ENCODE measurements at regions not wholly inside any gene's neighbourhood (a gene's known extent, or its start where the extent isn't known, plus 50 kb on each side); places are given as distances from the start of the nearest gene placed in this dataset.

DNA sequence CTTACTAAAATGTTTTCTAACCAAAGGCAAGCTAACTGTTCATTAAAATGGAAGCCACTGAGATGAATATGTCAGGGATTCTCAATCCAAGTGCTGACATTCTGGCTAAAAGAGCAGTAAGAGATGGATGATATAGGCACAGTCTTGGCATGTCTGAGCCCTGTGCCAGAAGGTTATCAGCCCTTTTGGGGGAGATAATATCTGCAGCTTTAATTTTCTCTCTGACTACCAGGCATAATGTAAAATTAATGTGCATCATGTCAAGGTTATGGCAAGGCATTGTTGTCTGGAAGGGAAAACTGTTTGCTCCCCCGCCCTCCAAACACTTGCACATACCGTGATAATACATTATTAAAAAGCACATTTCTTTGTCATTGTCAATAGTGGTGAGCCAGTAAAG lies 609.8 kb downstream of the ZNF608 start:
- Histone ChIP-seq H3K9ac (ENCODE audit: low read depth in 1 of 2, low read length in 2 of 2) (no peak overlapping the region), H3K36me3 (ENCODE audit: control insufficient read depth in 2 of 2, insufficient read depth in 2 of 2, low read length in 2 of 2) (no peaks in the 10 kb centered on the region), H3K27ac (ENCODE audit: low read depth in 2 of 2, low read length in 2 of 2) (no peak overlapping the region), H3K27me3 (ENCODE audit: control insufficient read depth in 2 of 2, insufficient read depth in 2 of 2, low read length in 2 of 2) (no peaks in the 10 kb centered on the region), H3K9me3 (ENCODE audit: control insufficient read depth in 2 of 2, low read length in 2 of 2) (no peaks in the 10 kb centered on the region), H3K4me1 (ENCODE audit: control insufficient read depth in 2 of 2, insufficient read depth in 2 of 2, low read length in 2 of 2) (no peaks in the 10 kb centered on the region), H3K4me3 (ENCODE audit: low read length in 2 of 2) (no peak overlapping the region)

DNA sequence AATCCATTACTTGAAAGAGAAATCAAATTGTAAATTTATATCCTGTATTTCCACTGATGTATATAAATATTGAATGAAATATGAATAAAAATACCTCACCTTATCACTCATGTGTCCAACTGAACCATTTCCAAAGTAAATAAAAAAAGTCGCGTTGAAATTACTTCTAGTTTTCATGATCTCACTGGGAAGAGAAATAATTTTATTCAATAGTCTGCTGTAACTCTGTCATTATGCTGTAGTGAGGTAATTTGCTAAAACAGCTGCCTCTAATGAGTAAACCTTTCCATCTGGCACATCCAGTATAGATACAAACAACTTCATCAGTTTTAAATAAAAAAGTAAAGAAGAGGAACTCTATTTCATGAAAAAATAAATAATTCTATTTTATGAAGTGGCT lies 611.5 kb downstream of the ZNF608 start:
- H3K4me3 ChIP-seq (ENCODE audit: low read length in 2 of 2) = no peak overlapping the region

DNA sequence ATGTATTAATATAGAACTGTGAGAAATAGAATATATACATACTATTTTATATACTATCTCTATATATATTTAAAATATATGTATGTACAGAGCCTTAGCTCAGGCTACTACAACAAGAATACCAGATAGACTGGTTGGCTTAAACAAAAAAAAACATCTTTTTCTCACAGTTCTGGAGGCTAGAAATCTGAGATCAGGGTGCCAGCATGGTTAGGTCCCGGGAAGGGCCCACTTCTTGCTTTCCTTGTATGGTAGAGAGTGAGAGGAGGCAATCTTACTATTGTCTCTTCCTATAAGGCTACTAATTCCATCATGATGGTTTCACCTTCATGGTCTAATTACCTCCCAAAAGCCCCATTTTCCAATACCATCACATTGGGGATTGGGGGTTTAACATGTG lies 613.0 kb downstream of the ZNF608 start:
- no peak overlapping the region for H3K27ac ChIP-seq (ENCODE audit: low read depth in 2 of 2, low read length in 2 of 2)
- no peak overlapping the region for H3K9ac ChIP-seq (ENCODE audit: low read depth in 1 of 2, low read length in 2 of 2)
- no peaks in the 10 kb centered on the region for H3K27me3 ChIP-seq (ENCODE audit: control insufficient read depth in 2 of 2, insufficient read depth in 2 of 2, low read length in 2 of 2)

More for the DNA sequence above, 611.5 kb downstream of the ZNF608 start:
- Histone ChIP-seq H3K9ac (ENCODE audit: low read depth in 1 of 2, low read length in 2 of 2) (no peak overlapping the region), H3K27me3 (ENCODE audit: control insufficient read depth in 2 of 2, insufficient read depth in 2 of 2, low read length in 2 of 2) (no peaks in the 10 kb centered on the region), H3K4me1 (ENCODE audit: control insufficient read depth in 2 of 2, insufficient read depth in 2 of 2, low read length in 2 of 2) (no peaks in the 10 kb centered on the region), H3K9me3 (ENCODE audit: control insufficient read depth in 2 of 2, low read length in 2 of 2) (no peaks in the 10 kb centered on the region), H3K27ac (ENCODE audit: low read depth in 2 of 2, low read length in 2 of 2) (no peak overlapping the region), H3K36me3 (ENCODE audit: control insufficient read depth in 2 of 2, insufficient read depth in 2 of 2, low read length in 2 of 2) (no peaks in the 10 kb centered on the region)

DNA sequence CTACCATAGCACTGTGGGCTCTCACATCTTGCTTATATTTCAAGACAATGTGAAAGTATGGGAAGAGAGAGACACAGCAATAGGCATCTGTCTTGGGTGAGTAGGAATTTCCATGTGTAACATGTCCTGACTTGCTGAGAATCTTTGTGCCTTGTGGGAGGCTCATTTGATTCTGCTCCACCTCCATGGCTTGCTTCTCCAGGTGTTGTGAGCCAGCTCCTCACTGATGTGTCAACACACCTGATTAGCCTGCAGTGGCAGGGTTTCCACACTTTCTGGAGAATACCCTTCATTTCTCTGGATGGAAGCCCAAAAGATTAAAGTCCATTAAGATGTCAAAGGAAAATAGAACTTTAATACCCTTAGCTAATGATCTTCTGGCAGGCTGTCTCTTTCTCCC lies 613.6 kb downstream of the ZNF608 start:
- no peak overlapping the region for H3K9ac ChIP-seq (ENCODE audit: low read depth in 1 of 2, low read length in 2 of 2)
- H3K27ac ChIP-seq (ENCODE audit: low read depth in 2 of 2, low read length in 2 of 2) = no peak overlapping the region
- H3K36me3 ChIP-seq (ENCODE audit: control insufficient read depth in 2 of 2, insufficient read depth in 2 of 2, low read length in 2 of 2) = no peaks in the 10 kb centered on the region
- H3K4me3 ChIP-seq (ENCODE audit: low read length in 2 of 2) = no peak overlapping the region
- H3K27me3 ChIP-seq (ENCODE audit: control insufficient read depth in 2 of 2, insufficient read depth in 2 of 2, low read length in 2 of 2) = no peaks in the 10 kb centered on the region
- no peaks in the 10 kb centered on the region for H3K9me3 ChIP-seq (ENCODE audit: control insufficient read depth in 2 of 2, low read length in 2 of 2)
- no peaks in the 10 kb centered on the region for H3K4me1 ChIP-seq (ENCODE audit: control insufficient read depth in 2 of 2, insufficient read depth in 2 of 2, low read length in 2 of 2)

More for the DNA sequence above, 613.0 kb downstream of the ZNF608 start:
- Histone ChIP-seq H3K9me3 (ENCODE audit: control insufficient read depth in 2 of 2, low read length in 2 of 2) (no peaks in the 10 kb centered on the region), H3K4me1 (ENCODE audit: control insufficient read depth in 2 of 2, insufficient read depth in 2 of 2, low read length in 2 of 2) (no peaks in the 10 kb centered on the region), H3K4me3 (ENCODE audit: low read length in 2 of 2) (no peak overlapping the region), H3K36me3 (ENCODE audit: control insufficient read depth in 2 of 2, insufficient read depth in 2 of 2, low read length in 2 of 2) (no peaks in the 10 kb centered on the region)

DNA sequence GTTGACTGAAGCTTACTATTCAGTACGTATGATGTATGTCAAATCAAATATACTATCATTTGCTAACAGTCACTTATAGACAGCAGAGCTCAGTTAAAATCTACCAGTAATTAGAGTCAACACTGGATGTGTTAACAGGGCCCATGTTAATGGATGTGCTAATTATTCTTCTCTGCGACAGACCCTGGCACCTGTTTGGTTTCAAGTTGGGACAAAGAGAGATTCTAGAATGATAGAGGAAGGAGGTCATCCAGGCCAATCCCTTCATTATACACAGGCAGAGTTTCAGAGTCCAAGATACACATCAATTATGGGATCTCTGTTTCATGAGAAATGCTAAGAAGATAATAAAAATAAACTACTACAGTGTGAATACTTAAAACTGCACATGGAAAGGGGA lies 615.0 kb downstream of the ZNF608 start:
- no peak overlapping the region for H3K27ac ChIP-seq (ENCODE audit: low read depth in 2 of 2, low read length in 2 of 2)
- no peaks in the 10 kb centered on the region for H3K36me3 ChIP-seq (ENCODE audit: control insufficient read depth in 2 of 2, insufficient read depth in 2 of 2, low read length in 2 of 2)
- H3K4me1 ChIP-seq (ENCODE audit: control insufficient read depth in 2 of 2, insufficient read depth in 2 of 2, low read length in 2 of 2) = no peaks in the 10 kb centered on the region
- H3K9me3 ChIP-seq (ENCODE audit: control insufficient read depth in 2 of 2, low read length in 2 of 2) = no peaks in the 10 kb centered on the region
- no peak overlapping the region for H3K4me3 ChIP-seq (ENCODE audit: low read length in 2 of 2)
- no peak overlapping the region for H3K9ac ChIP-seq (ENCODE audit: low read depth in 1 of 2, low read length in 2 of 2)
- H3K27me3 ChIP-seq (ENCODE audit: control insufficient read depth in 2 of 2, insufficient read depth in 2 of 2, low read length in 2 of 2) = no peaks in the 10 kb centered on the region

DNA sequence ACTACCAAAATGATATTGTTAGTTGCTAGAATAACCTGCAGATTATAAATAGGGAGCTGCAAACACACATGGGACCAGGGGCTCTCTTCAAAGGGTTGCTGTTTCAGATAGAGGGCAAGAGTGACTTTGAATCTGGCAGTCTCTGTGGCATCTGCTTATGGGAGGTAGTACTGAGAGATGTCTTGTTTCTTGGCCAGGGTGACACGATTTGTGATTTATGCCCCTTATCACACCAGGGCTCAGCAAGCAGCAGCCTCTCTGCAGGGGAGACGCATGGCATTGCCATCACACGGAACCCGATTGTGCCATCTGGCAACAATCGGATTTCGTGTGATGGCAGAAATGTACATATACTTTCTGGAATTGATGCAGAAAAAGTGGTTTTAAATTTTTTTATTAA lies 615.6 kb downstream of the ZNF608 start:
- Histone ChIP-seq H3K36me3 (ENCODE audit: control insufficient read depth in 2 of 2, insufficient read depth in 2 of 2, low read length in 2 of 2) (no peaks in the 10 kb centered on the region), H3K4me1 (ENCODE audit: control insufficient read depth in 2 of 2, insufficient read depth in 2 of 2, low read length in 2 of 2) (no peaks in the 10 kb centered on the region), H3K4me3 (ENCODE audit: low read length in 2 of 2) (no peak overlapping the region), H3K9me3 (ENCODE audit: control insufficient read depth in 2 of 2, low read length in 2 of 2) (no peaks in the 10 kb centered on the region), H3K9ac (ENCODE audit: low read depth in 1 of 2, low read length in 2 of 2) (no peak overlapping the region), H3K27ac (ENCODE audit: low read depth in 2 of 2, low read length in 2 of 2) (no peak overlapping the region), H3K27me3 (ENCODE audit: control insufficient read depth in 2 of 2, insufficient read depth in 2 of 2, low read length in 2 of 2) (no peaks in the 10 kb centered on the region)

DNA sequence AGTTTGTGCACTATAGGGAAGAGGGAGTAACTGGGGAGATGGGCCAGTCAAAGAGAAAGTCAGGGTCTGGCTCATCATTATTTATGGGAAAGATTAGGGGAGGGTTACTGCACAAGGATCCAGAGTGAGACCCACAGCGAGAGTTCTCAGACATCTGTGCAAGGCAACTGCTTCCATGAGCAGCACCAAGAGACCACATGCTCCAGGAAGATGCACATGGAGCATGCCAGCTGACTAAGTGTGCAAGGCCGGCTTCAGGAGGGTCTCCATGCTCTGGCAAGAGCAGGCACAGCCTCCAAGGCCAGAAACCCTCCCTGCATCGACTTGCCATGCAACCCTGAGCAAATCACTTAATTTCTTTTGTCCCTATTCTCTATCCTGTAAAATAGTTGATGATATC lies 616.9 kb downstream of the CSNK1G3 start:
- Histone ChIP-seq H3K9me3 (ENCODE audit: control insufficient read depth in 2 of 2, low read length in 2 of 2) (no peaks in the 10 kb centered on the region), H3K27ac (ENCODE audit: low read depth in 2 of 2, low read length in 2 of 2) (no peak overlapping the region), H3K27me3 (ENCODE audit: control insufficient read depth in 2 of 2, insufficient read depth in 2 of 2, low read length in 2 of 2) (no peaks in the 10 kb centered on the region), H3K4me3 (ENCODE audit: low read length in 2 of 2) (no peak overlapping the region), H3K36me3 (ENCODE audit: control insufficient read depth in 2 of 2, insufficient read depth in 2 of 2, low read length in 2 of 2) (no peaks in the 10 kb centered on the region), H3K9ac (ENCODE audit: low read depth in 1 of 2, low read length in 2 of 2) (no peak overlapping the region), H3K4me1 (ENCODE audit: control insufficient read depth in 2 of 2, insufficient read depth in 2 of 2, low read length in 2 of 2) (no peaks in the 10 kb centered on the region)

DNA sequence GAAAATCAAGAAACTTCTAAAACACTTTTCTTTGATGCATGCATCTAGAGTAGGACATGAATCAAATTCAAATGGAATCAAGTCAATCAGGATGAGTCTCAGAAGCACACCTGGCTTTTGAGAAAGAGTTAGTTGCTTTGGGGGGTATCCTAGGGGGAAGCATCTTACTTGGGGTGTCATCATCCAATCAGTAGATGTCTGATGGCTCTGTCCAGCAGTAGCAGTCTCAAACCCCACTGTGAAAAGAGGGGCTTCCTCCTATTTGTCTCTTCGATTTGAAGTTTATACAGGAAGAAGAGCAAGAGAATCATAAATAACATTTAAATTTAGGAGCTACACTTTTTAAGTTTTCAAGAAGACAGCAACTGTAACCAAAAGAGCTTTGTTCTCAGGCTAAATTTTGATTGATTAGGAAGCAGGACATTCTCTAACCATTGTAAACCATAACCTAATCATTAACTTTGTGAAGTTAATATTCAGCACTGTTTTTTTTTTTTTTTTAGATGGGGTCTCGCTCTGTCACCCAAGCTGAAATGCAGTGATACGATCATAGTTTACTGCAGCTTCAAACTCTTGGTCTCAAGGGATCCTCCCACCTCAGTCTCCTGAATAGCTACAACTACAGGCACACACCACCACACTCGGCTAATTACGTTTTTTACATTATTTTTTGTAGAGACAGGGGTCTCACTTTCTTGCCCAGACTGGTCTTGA lies 614.7 kb downstream of the CSNK1G3 start:
- Histone ChIP-seq H3K4me1 (ENCODE audit: control insufficient read depth in 2 of 2, insufficient read depth in 2 of 2, low read length in 2 of 2) (no peaks in the 10 kb centered on the region), H3K27ac (ENCODE audit: low read depth in 2 of 2, low read length in 2 of 2) (no peak overlapping the region), H3K27me3 (ENCODE audit: control insufficient read depth in 2 of 2, insufficient read depth in 2 of 2, low read length in 2 of 2) (no peaks in the 10 kb centered on the region), H3K36me3 (ENCODE audit: control insufficient read depth in 2 of 2, insufficient read depth in 2 of 2, low read length in 2 of 2) (no peaks in the 10 kb centered on the region), H3K9me3 (ENCODE audit: control insufficient read depth in 2 of 2, low read length in 2 of 2) (no peaks in the 10 kb centered on the region), H3K4me3 (ENCODE audit: low read length in 2 of 2) (no peak overlapping the region), H3K9ac (ENCODE audit: low read depth in 1 of 2, low read length in 2 of 2) (no peak overlapping the region)

DNA sequence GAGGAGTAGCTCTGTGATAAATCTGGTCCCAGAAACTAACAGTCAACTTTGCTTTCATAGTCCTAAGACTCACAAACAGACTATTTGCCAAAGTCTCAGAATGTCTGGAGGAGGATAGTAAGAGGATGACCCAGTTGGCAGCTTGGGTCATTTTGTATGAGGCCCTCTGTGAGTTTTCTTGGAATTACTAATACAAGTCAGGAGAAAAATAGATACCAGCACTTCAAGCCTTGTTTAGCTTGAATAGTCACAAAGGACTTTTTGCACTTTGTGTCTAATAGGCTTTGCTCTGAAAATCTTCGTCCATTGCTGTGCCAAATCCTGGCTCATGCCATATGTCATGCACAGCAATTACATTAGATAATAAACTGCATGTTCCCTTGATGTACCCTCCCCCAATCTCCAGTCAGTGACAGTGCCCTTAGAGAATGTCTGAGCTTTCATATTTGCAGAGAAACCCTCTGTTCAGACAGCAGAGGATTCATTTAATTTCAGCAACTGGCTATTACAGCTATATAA lies 612.8 kb downstream of the CSNK1G3 start:
- no peaks in the 10 kb centered on the region for H3K4me1 ChIP-seq (ENCODE audit: control insufficient read depth in 2 of 2, insufficient read depth in 2 of 2, low read length in 2 of 2)
- no peak overlapping the region for H3K9ac ChIP-seq (ENCODE audit: low read depth in 1 of 2, low read length in 2 of 2)
- H3K27ac ChIP-seq (ENCODE audit: low read depth in 2 of 2, low read length in 2 of 2) = no peak overlapping the region
- no peaks in the 10 kb centered on the region for H3K27me3 ChIP-seq (ENCODE audit: control insufficient read depth in 2 of 2, insufficient read depth in 2 of 2, low read length in 2 of 2)
- no peak overlapping the region for H3K4me3 ChIP-seq (ENCODE audit: low read length in 2 of 2)
- H3K36me3 ChIP-seq (ENCODE audit: control insufficient read depth in 2 of 2, insufficient read depth in 2 of 2, low read length in 2 of 2) = no peaks in the 10 kb centered on the region
- H3K9me3 ChIP-seq (ENCODE audit: control insufficient read depth in 2 of 2, low read length in 2 of 2) = no peaks in the 10 kb centered on the region

DNA sequence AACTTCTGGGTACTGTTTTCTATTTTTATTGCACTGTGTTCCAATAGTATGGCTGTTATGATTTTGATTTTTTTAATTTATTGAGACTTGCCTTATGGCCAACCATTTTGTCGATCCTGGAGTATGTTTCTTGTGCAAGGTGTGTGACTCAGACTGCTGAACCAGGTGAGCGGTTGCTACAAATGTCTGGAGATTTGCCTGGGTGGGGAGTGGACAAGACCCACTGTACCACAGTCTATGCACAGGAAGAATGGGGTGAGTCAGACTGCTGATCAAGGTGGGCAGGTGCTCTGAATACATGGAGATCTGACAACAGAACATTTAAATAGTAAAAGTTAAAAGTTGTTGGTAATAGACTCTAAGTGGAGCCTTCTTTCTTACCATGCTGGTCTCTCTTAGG lies 609.2 kb downstream of the CSNK1G3 start:
- no peak overlapping the region for H3K9ac ChIP-seq (ENCODE audit: low read depth in 1 of 2, low read length in 2 of 2)
- H3K36me3 ChIP-seq (ENCODE audit: control insufficient read depth in 2 of 2, insufficient read depth in 2 of 2, low read length in 2 of 2) = no peaks in the 10 kb centered on the region
- no peaks in the 10 kb centered on the region for H3K27me3 ChIP-seq (ENCODE audit: control insufficient read depth in 2 of 2, insufficient read depth in 2 of 2, low read length in 2 of 2)
- no peak overlapping the region for H3K4me3 ChIP-seq (ENCODE audit: low read length in 2 of 2)
- H3K27ac ChIP-seq (ENCODE audit: low read depth in 2 of 2, low read length in 2 of 2) = no peak overlapping the region
- no peaks in the 10 kb centered on the region for H3K4me1 ChIP-seq (ENCODE audit: control insufficient read depth in 2 of 2, insufficient read depth in 2 of 2, low read length in 2 of 2)
- H3K9me3 ChIP-seq (ENCODE audit: control insufficient read depth in 2 of 2, low read length in 2 of 2) = no peaks in the 10 kb centered on the region

All from mucosa of rectum (tissue), 2 donors.